ENCODE measurements at regions not wholly inside any gene's neighbourhood (a gene's known extent, or its start where the extent isn't known, plus 50 kb on each side); places are given as distances from the start of the nearest gene placed in this dataset.

DNA sequence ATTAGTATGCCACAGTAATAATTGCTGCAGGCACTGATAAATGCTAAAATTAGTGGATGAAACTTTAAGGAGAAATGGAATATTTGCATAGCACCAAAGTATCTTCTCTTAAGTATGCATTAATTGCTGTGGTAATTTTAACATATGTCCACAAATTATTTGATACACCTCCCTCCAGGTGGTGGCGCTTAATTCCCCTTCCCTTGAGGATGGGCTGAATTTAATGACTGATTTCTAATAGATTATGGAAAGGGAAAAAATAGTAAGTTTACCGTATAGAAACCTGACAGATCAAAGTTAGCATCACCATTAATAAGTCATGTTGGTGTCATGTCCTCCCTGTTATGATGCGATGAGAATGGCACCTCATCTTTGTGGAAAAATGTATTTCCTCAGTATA, 519.2 kb downstream of the TFEC start (continued):
- TF ChIP-seq, protein P1, sequence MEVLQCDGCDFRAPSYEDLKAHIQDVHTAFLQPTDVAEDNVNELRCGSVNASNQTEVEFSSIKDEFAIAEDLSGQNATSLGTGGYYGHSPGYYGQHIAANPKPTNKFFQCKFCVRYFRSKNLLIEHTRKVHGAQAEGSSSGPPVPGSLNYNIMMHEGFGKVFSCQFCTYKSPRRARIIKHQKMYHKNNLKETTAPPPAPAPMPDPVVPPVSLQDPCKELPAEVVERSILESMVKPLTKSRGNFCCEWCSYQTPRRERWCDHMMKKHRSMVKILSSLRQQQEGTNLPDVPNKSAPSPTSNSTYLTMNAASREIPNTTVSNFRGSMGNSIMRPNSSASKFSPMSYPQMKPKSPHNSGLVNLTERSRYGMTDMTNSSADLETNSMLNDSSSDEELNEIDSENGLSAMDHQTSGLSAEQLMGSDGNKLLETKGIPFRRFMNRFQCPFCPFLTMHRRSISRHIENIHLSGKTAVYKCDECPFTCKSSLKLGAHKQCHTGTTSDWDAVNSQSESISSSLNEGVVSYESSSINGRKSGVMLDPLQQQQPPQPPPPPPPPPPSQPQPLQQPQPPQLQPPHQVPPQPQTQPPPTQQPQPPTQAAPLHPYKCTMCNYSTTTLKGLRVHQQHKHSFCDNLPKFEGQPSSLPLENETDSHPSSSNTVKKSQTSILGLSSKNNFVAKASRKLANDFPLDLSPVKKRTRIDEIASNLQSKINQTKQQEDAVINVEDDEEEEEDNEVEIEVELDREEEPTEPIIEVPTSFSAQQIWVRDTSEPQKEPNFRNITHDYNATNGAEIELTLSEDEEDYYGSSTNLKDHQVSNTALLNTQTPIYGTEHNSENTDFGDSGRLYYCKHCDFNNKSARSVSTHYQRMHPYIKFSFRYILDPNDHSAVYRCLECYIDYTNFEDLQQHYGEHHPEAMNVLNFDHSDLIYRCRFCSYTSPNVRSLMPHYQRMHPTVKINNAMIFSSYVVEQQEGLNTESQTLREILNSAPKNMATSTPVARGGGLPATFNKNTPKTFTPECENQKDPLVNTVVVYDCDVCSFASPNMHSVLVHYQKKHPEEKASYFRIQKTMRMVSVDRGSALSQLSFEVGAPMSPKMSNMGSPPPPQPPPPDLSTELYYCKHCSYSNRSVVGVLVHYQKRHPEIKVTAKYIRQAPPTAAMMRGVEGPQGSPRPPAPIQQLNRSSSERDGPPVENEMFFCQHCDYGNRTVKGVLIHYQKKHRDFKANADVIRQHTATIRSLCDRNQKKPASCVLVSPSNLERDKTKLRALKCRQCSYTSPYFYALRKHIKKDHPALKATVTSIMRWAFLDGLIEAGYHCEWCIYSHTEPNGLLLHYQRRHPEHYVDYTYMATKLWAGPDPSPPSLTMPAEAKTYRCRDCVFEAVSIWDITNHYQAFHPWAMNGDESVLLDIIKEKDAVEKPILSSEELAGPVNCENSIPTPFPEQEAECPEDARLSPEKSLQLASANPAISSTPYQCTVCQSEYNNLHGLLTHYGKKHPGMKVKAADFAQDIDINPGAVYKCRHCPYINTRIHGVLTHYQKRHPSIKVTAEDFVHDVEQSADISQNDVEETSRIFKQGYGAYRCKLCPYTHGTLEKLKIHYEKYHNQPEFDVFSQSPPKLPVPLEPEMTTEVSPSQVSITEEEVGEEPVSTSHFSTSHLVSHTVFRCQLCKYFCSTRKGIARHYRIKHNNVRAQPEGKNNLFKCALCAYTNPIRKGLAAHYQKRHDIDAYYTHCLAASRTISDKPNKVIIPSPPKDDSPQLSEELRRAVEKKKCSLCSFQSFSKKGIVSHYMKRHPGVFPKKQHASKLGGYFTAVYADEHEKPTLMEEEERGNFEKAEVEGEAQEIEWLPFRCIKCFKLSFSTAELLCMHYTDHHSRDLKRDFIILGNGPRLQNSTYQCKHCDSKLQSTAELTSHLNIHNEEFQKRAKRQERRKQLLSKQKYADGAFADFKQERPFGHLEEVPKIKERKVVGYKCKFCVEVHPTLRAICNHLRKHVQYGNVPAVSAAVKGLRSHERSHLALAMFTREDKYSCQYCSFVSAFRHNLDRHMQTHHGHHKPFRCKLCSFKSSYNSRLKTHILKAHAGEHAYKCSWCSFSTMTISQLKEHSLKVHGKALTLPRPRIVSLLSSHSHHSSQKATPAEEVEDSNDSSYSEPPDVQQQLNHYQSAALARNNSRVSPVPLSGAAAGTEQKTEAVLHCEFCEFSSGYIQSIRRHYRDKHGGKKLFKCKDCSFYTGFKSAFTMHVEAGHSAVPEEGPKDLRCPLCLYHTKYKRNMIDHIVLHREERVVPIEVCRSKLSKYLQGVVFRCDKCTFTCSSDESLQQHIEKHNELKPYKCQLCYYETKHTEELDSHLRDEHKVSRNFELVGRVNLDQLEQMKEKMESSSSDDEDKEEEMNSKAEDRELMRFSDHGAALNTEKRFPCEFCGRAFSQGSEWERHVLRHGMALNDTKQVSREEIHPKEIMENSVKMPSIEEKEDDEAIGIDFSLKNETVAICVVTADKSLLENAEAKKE (CRISPR knock-in tag; IDR thresholded peaks at IDR 0.05): no peak

DNA sequence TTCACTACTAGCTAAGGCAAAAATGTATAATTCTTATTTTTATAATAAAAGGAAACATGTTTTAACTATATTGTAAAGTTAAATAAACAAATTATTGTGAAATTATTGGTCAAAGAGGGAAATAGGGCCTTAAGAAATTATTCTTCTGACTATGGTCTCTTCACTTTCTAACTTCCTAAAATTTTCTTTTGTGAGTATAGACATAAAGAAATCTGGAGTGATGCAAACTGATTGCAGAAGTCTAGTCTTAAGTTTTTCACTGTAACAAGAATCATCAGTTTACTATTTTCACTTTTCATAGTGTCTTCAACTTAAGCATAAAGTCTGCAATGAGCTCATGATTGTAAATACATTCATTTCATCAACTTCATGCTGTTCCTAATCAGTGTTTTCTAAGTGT, 525.4 kb downstream of the TFEC start:
- H3K36me3 ChIP-seq (ENCODE audit: insufficient read depth): no peaks in the 10 kb centered on the region
- no peak overlapping the region for H3K27ac Mint-ChIP-seq
- no peaks in the 10 kb centered on the region for H4K20me1 ChIP-seq (replicated peaks; ENCODE audit: insufficient read depth)
- H3K4me3 Mint-ChIP-seq: no peak overlapping the region
- H3K27me3 ChIP-seq (ENCODE audit: insufficient read depth): no peaks in the 10 kb centered on the region
- no peak for ATAC-seq
- no peak for DNase-seq (ENCODE audit: low spot score)
- no peak overlapping the region for H3K27ac ChIP-seq (ENCODE audit: low read depth)
- H3F3A ChIP-seq (replicated peaks; ENCODE audit: low read depth): no peaks in the 10 kb centered on the region
- no peaks in the 10 kb centered on the region for H3K4me1 Mint-ChIP-seq
- peaks cover 12% of the 10 kb centered on the region for H3K36me3 Mint-ChIP-seq (ENCODE audit: low read depth)
- no peaks in the 10 kb centered on the region for H3K79me2 ChIP-seq (replicated peaks; ENCODE audit: insufficient read depth)
- H2AFZ ChIP-seq: no peak overlapping the region
- peaks cover 12% of the 10 kb centered on the region for H3K9me3 Mint-ChIP-seq
- H3K27me3 Mint-ChIP-seq (ENCODE audit: insufficient read depth, low read depth, poor library complexity): no peaks in the 10 kb centered on the region
- no peak overlapping the region for H3K4me3 ChIP-seq
- no peaks in the 10 kb centered on the region for H3K4me1 ChIP-seq (ENCODE audit: insufficient read depth)
- no peak overlapping the region for H3K4me2 ChIP-seq
- H3K9me2 ChIP-seq (ENCODE audit: insufficient read depth): no peaks in the 10 kb centered on the region
- TF ChIP-seq JUNB (IDR thresholded peaks at IDR 0.05; ENCODE audit: unreplicated experiment) (no peak), ZNF331 (CRISPR knock-in tag; IDR thresholded peaks at IDR 0.05; ENCODE audit: low read depth) (no peak), STAT1 (IDR thresholded peaks at IDR 0.05; ENCODE audit: unreplicated experiment) (no peak), CREB1 (CRISPR knock-in tag; IDR thresholded peaks at IDR 0.05; ENCODE audit: low read depth) (no peak)
- TF ChIP-seq, protein P2, sequence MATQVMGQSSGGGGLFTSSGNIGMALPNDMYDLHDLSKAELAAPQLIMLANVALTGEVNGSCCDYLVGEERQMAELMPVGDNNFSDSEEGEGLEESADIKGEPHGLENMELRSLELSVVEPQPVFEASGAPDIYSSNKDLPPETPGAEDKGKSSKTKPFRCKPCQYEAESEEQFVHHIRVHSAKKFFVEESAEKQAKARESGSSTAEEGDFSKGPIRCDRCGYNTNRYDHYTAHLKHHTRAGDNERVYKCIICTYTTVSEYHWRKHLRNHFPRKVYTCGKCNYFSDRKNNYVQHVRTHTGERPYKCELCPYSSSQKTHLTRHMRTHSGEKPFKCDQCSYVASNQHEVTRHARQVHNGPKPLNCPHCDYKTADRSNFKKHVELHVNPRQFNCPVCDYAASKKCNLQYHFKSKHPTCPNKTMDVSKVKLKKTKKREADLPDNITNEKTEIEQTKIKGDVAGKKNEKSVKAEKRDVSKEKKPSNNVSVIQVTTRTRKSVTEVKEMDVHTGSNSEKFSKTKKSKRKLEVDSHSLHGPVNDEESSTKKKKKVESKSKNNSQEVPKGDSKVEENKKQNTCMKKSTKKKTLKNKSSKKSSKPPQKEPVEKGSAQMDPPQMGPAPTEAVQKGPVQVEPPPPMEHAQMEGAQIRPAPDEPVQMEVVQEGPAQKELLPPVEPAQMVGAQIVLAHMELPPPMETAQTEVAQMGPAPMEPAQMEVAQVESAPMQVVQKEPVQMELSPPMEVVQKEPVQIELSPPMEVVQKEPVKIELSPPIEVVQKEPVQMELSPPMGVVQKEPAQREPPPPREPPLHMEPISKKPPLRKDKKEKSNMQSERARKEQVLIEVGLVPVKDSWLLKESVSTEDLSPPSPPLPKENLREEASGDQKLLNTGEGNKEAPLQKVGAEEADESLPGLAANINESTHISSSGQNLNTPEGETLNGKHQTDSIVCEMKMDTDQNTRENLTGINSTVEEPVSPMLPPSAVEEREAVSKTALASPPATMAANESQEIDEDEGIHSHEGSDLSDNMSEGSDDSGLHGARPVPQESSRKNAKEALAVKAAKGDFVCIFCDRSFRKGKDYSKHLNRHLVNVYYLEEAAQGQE (IDR thresholded peaks at IDR 0.05; ENCODE audit: unreplicated experiment): no peak
- TF ChIP-seq, protein P1 (CRISPR knock-in tag; IDR thresholded peaks at IDR 0.05): no peak
